OCI-LY3 (cell line): ENCODE measurements at regions not wholly inside any gene's neighbourhood (a gene's known extent, or its start where the extent isn't known, plus 50 kb on each side); places are given as distances from the start of the nearest gene placed in this dataset.

Experiments used
- H2AFZ ChIP-seq: fragments of 200-600, 300-600 bp; shearing (Covaris generic); 2 replicates; pipeline ENCODE4 v1.6.0; 2014; ENCODE audit warnings: antibody characterized with exemption, low read depth, low read length
- H3K27ac ChIP-seq: fragments of 200-600, 300-600 bp; sonication (generic); 2 replicates; pipeline ENCODE4 v1.5.1; 2014; ENCODE audit warnings: mild to moderate bottlenecking, low read length, moderate library complexity, mixed read lengths
- H3K27me3 ChIP-seq: fragments of 200-600, 300-600 bp; sonication (generic); 2 replicates; pipeline ENCODE4 v1.6.1; 2014; ENCODE audit warnings: low read depth, low read length, mixed read lengths
- H3K36me3 ChIP-seq: fragments of 200-600, 300-600 bp; sonication (generic); replicated peaks from 2 replicates; pipeline ENCODE3; 2014; ENCODE audit warnings: low read depth, low read length, mixed read lengths
- H3K4me1 ChIP-seq: fragments of 300-600, 200-600 bp; sonication (generic); 2 replicates; pipeline ENCODE4 v1.6.1; 2014; ENCODE audit warnings: low read length, mixed read lengths
- H3K4me2 ChIP-seq: fragments of 200-600, 300-600 bp; sonication (generic); 2 replicates; pipeline ENCODE4 v1.6.1; 2014; ENCODE audit warnings: low read length, mixed read lengths
- H3K4me3 ChIP-seq: fragments of 300-600, 200-600 bp; sonication (generic); 2 replicates; pipeline ENCODE4 v1.5.1; 2014; ENCODE audit warnings: antibody characterized with exemption, mild to moderate bottlenecking, low read length, moderate library complexity
- H3K79me2 ChIP-seq: fragments of 300-600, 200-600 bp; shearing (Covaris generic); 2 replicates; pipeline ENCODE4 v1.6.1; 2014; ENCODE audit warnings: mild to moderate bottlenecking, low read length, mixed read lengths
- H3K9ac ChIP-seq: fragments of 300-600, 200-600 bp; shearing (Covaris generic); 2 replicates; pipeline ENCODE4 v1.6.0; 2014; ENCODE audit warnings: mild to moderate bottlenecking, low read length, moderate library complexity
- H3K9me3 ChIP-seq: fragments of 200-600, 300-600 bp; shearing (Covaris generic); 2 replicates; pipeline ENCODE4 v1.6.1; 2014; ENCODE audit warnings: low read length, mixed read lengths; ENCODE audit not compliant: insufficient read depth
- H4K20me1 ChIP-seq: fragments of 200-600, 300-600 bp; sonication (generic); 2 replicates; pipeline ENCODE4 v1.6.1; 2016; ENCODE audit warnings: low read length, mixed read lengths; ENCODE audit not compliant: insufficient read depth
- CTCF ChIP-seq: fragments of 200-600, 300-600 bp; sonication (generic); IDR thresholded peaks from 2 replicates; pipeline ENCODE4 v1.5.1; 2014; ENCODE audit warnings: antibody characterized with exemption, low read length, low read depth
- EZH2phosphoT487 ChIP-seq: fragments of 200-600 bp; shearing (Covaris generic); IDR thresholded peaks from 2 replicates; pipeline ENCODE4 v1.6.1; 2018; ENCODE audit warnings: antibody characterized with exemption, mixed run types, low read depth

GRCh38 chr1:218813237-218813636, 360.4 kb upstream of the LYPLAL1 start:
- H3K9me3 ChIP-seq = no peaks in the 10 kb centered on the region
- no peaks in the 10 kb centered on the region for H3K27me3 ChIP-seq
- H3K4me3 ChIP-seq = no peak overlapping the region
- no peaks in the 10 kb centered on the region for H3K4me1 ChIP-seq
- no peak overlapping the region for H3K9ac ChIP-seq
- TF ChIP-seq EZH2phosphoT487 = no peak
- no peak for TF ChIP-seq CTCF
- no peaks in the 10 kb centered on the region for H3K36me3 ChIP-seq
- H3K79me2 ChIP-seq = no peaks in the 10 kb centered on the region
- no peaks in the 10 kb centered on the region for H4K20me1 ChIP-seq
- no peak overlapping the region for H3K4me2 ChIP-seq
- no peak overlapping the region for H2AFZ ChIP-seq
- no peak overlapping the region for H3K27ac ChIP-seq

GRCh38 chr1:218815076-218815475, 358.6 kb upstream of the LYPLAL1 start:
- Histone ChIP-seq H3K27me3 (no peaks in the 10 kb centered on the region), H3K36me3 (no peaks in the 10 kb centered on the region), H3K9me3 (no peaks in the 10 kb centered on the region), H4K20me1 (no peaks in the 10 kb centered on the region), H3K9ac (no peak overlapping the region), H3K79me2 (no peaks in the 10 kb centered on the region), H3K4me2 (no peak overlapping the region), H2AFZ (no peak overlapping the region), H3K27ac (no peak overlapping the region), H3K4me3 (no peak overlapping the region), H3K4me1 (no peaks in the 10 kb centered on the region)
- TF ChIP-seq CTCF = no peak
- TF ChIP-seq EZH2phosphoT487 = no peak

GRCh38 chr1:218817071-218817470, 356.6 kb upstream of the LYPLAL1 start:
- H3K79me2 ChIP-seq = no peaks in the 10 kb centered on the region
- no peak overlapping the region for H3K27ac ChIP-seq
- no peak overlapping the region for H3K9ac ChIP-seq
- H3K4me1 ChIP-seq = no peaks in the 10 kb centered on the region
- no peak overlapping the region for H3K4me3 ChIP-seq
- no peaks in the 10 kb centered on the region for H3K36me3 ChIP-seq
- H2AFZ ChIP-seq = no peak overlapping the region
- TF ChIP-seq EZH2phosphoT487 (no peak), CTCF (no peak)
- no peak overlapping the region for H3K4me2 ChIP-seq
- no peaks in the 10 kb centered on the region for H4K20me1 ChIP-seq
- H3K9me3 ChIP-seq = no peaks in the 10 kb centered on the region
- no peaks in the 10 kb centered on the region for H3K27me3 ChIP-seq

GRCh38 chr1:218817691-218818465, 355.8 kb upstream of the LYPLAL1 start:
- no peak overlapping the region for H3K27ac ChIP-seq
- no peaks in the 10 kb centered on the region for H3K79me2 ChIP-seq
- TF ChIP-seq CTCF = no peak
- TF ChIP-seq EZH2phosphoT487 = no peak
- no peak overlapping the region for H2AFZ ChIP-seq
- H3K4me1 ChIP-seq = no peaks in the 10 kb centered on the region
- H3K4me2 ChIP-seq = no peak overlapping the region
- H3K4me3 ChIP-seq = no peak overlapping the region
- H4K20me1 ChIP-seq = no peaks in the 10 kb centered on the region
- no peaks in the 10 kb centered on the region for H3K36me3 ChIP-seq
- H3K9me3 ChIP-seq = no peaks in the 10 kb centered on the region
- no peaks in the 10 kb centered on the region for H3K27me3 ChIP-seq
- H3K9ac ChIP-seq = no peak overlapping the region
